ENCODE measurements at regions not wholly inside any gene's neighbourhood (a gene's known extent, or its start where the extent isn't known, plus 50 kb on each side); places are given as distances from the start of the nearest gene placed in this dataset.
"Not testable (repeated sequence)": the region's sequence is repeated elsewhere in the genome, so short reads cannot be mapped to it uniquely, and the experiment has no call there.

GRCh38 chr2:67329513-67329912 is 67.6 kb upstream of the ETAA1 start:
- TF ChIP-seq CTCF (IDR thresholded peaks at IDR 0.05), result no peak
- ATAC-seq (ENCODE audit: low FRiP score) (no peak), DNase-seq (ENCODE audit: low spot score) (no peak)

DNA sequence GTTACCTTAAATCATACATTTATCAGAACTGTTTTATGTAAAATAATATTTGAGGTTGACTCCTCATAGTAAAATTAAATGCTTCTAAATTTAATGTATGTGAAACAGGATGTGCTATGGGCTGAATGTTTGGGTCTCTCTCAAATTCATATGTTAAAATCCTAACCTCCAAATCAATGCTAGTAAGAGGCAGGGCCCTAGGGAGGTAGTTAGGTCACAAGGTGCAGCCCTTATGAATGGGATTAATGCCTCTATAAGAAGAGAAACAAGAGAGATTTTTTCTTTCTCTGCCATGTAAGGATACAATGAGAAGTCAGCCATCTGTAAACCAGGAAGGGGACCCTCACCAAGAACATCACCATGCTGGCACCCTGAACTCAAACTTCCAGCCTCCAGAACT is 67.2 kb upstream of the ETAA1 start:
- no peak for TF ChIP-seq CTCF (IDR thresholded peaks at IDR 0.05)
- ATAC-seq (ENCODE audit: low FRiP score) (no peak), DNase-seq (ENCODE audit: low spot score) (no peak)

DNA sequence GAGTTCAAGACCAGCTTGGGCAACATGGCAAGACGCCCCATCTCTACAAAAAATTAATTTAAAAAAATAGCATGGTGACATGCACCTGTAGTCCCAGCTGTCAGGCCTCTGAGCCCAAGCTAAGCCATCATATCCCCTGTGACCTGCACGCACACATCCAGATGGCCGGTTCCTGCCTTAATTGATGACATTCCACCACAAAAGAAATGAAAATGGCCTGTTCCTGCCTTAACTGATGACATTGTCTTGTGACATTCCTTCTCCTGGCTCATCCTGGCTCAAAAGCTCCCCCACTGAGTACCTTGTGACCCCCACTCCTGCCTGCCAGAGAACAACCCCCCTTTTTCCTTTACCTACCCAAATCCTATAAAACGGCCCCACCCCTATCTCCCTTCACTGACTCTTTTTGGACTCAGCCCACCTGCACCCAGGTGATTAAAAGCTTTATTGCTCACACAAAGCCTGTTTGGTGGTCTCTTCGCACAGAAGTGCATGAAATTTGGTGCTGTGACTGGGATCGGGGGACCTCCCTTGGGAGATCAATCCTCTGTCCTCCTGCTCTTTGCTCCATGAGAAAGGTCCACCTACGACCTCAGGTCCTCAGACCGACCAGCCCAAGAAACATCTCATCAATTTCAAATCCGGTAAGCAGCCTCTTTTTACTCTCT is 65.6 kb upstream of the ETAA1 start:
- not testable (repeated sequence) for DNase-seq (ENCODE audit: low spot score); ATAC-seq (ENCODE audit: low FRiP score)

GRCh38 chr2:67337903-67338302 is 59.2 kb upstream of the ETAA1 start:
- ATAC-seq (ENCODE audit: low FRiP score) (no peak), DNase-seq (ENCODE audit: low spot score) (no peak)
- TF ChIP-seq CTCF (IDR thresholded peaks at IDR 0.05), result no peak

DNA sequence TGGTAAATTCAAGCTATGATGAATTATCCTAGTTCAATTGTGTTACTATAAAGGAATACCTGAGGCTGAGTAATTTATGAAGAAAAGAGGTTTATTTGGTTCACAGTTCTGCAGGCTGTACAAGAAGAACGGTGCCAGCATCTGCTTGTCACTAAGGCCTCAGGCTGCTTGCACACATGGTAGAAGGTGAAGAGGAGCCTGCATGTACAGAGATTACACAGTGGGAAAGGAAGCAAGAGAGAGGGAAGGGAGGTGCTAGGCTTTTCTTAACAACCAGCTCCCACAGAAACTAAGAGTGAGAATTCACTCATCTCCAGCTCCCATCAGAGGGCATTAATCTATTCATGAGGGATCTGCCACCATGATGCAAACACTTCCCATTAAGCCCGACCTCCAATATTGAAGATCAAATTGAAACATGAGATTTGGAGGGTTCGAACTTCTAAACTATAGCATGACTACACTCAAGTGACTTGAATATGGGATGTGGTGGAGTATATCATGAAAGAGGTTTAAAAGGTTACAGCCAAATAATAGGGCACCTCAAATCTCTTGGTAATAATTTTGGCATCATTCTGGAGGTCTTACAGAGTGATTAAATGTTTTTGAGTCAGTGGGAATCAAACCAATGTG is 58.4 kb upstream of the ETAA1 start:
- DNase-seq (ENCODE audit: low spot score), result no peak
- TF ChIP-seq CTCF (IDR thresholded peaks at IDR 0.05), result no peak
- ATAC-seq (ENCODE audit: low FRiP score), result no peak

- no peak for ATAC-seq (ENCODE audit: low FRiP score)
- TF ChIP-seq CTCF (IDR thresholded peaks at IDR 0.05), result no peak
Observed at GRCh38 chr2:67339234-67339885, 57.8 kb upstream of the ETAA1 start.

GRCh38 chr2:67340133-67341011 is 56.8 kb upstream of the ETAA1 start:
- DNase-seq (ENCODE audit: low spot score) (no peak), ATAC-seq (ENCODE audit: low FRiP score) (no peak)
- no peak for TF ChIP-seq CTCF (IDR thresholded peaks at IDR 0.05)

More at GRCh38 chr2:67339234-67339885, 57.8 kb upstream of the ETAA1 start:
- DNase-seq (ENCODE audit: low spot score), result no peak
